OCI-LY7 (cell line): ENCODE measurements at regions not wholly inside any gene's neighbourhood (a gene's known extent, or its start where the extent isn't known, plus 50 kb on each side); places are given as distances from the start of the nearest gene placed in this dataset.

Experiments
- CTCF ChIP-seq: fragments of 200-600 bp; sonication (generic); conservative IDR thresholded peaks from 2 replicates; pipeline ENCODE4 v1.5.1; 2014; ENCODE audit warnings: mild to moderate bottlenecking, antibody characterized with exemption, low read length, moderate library complexity, mixed read lengths
- EZH2phosphoT487 ChIP-seq: fragments of 200-600 bp; sonication (generic); IDR thresholded peaks from 2 replicates; pipeline ENCODE4 v1.6.1; 2018; ENCODE audit warnings: low read depth, borderline replicate concordance, mild to moderate bottlenecking, mixed run types, antibody characterized with exemption, low read length, moderate library complexity, mixed read lengths

DNA sequence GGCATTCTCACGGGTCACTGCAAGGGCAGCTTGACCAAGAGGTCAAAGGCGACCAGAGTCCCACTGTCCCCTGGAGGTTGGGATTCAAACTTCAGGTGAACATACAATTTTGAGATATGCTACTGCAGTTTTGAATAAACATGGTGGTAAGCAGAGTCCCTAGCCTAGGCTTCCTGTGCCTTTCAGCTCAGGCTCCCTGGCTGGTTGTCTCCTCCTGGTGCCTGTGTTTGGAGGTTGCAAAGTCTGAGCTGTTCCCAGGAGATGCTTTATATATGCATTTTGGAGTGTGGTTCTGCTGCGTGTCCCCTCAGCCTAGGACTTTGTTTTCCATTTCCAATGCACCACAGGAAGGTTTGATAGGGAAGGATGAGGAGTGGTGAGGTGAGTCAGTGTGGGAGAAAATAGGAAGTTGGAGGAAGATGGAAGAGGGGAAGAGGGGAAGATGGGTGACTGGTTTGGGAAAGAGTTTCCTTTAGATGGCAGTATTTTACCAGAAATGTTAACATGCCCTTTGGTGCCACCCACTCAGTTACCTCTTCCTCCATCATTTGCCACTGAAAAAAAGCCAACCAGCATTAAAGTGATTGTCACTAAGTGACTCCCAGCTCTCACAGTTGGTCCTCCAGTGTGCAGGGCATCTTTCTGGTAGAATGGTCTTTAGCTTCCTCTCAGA is 211.7 kb upstream of the AGTR2 start:
- no peak for TF ChIP-seq CTCF
- TF ChIP-seq EZH2phosphoT487, result no peak
